K562 (cell line): ENCODE measurements at regions not wholly inside any gene's neighbourhood (a gene's known extent, or its start where the extent isn't known, plus 50 kb on each side); places are given as distances from the start of the nearest gene placed in this dataset.

Experiments
- ATAC-seq: fragments of 200-7000 bp; cut with Tn5 transposase; 3 replicates; pipeline ENCODE4 v1.9.1; 2020; ENCODE audit warnings: moderate library complexity
- BruUV-seq: library from RNA; stranded (reverse); fragments of 400-500 nt; replicated peaks from 2 replicates; lab custom pipeline; 2021; lab: Mats Ljungman, UMichigan
- CTCF ChIA-PET: fragments of 300-600 bp; formaldehyde crosslinking; extraction: SDS; loops from one replicate; lab custom pipeline; 2021; ENCODE audit warnings: low intra/inter-chr PET ratio; lab: Yijun Ruan, JAX
- POLR2A ChIA-PET: fragments of 300-600, 350-650 bp; sonication (Branson Sonifier 250); formaldehyde crosslinking; extraction: SDS; loops from one replicate; lab custom pipeline; 2021; ENCODE audit warnings: antibody characterized with exemption, inconsistent platforms; lab: Yijun Ruan, JAX
- DNase-seq, 4 experiments: peaks; one replicate each; pipeline versions ENCODE4 v3.0.0 to v3.0.0-alpha.2; 2011 to 2018; ENCODE audit warnings: low spot score in 3 of 4, mixed read lengths in 3 of 4; ENCODE audit errors: extremely low read depth in 1 of 4
- FAIRE-seq: peaks from 2 replicates; lab custom pipeline; 2011; peaks lifted over from hg19 to GRCh38; lab: Jason Lieb, UNC
- H2AFZ ChIP-seq: 2 replicates; pipeline ENCODE4 v1.6.0; 2011; ENCODE audit warnings: low read depth, low read length, control low read depth, inconsistent platforms
- H3K27ac ChIP-seq: fragments of 200-600 bp; 3 replicates; pipeline ENCODE4 v1.8.0; 2011; ENCODE audit warnings: low read depth, mild to moderate bottlenecking, control low read depth, inconsistent platforms, low read length, moderate library complexity, mixed read lengths; ENCODE audit errors: extremely low read depth
- H3K27me3 ChIP-seq, 2 experiments: fragments of 300-600 bp in 1 of 2; 2 replicates in 1 of 2; 3 replicates in 1 of 2; pipeline versions ENCODE4 v1.6.0 to v1.8.0; 2011; ENCODE audit warnings: inconsistent platforms in 2 of 2, low read length in 2 of 2, mild to moderate bottlenecking in 1 of 2, mixed read lengths in 1 of 2, moderate library complexity in 1 of 2; ENCODE audit not compliant: control insufficient read depth in 2 of 2, insufficient read depth in 2 of 2
- H3K36me3 ChIP-seq: fragments of 300-600 bp; 3 replicates; pipeline ENCODE4 v1.8.0; 2011; ENCODE audit warnings: mild to moderate bottlenecking, low read length, inconsistent platforms; ENCODE audit not compliant: control insufficient read depth, insufficient read depth
- H3K4me1 ChIP-seq, 2 experiments: fragments of 200-600 bp in 1 of 2; replicated peaks in 1 of 2; 2 replicates in 1 of 2; 3 replicates in 1 of 2; pipeline versions ENCODE4 v1.5.1 to v1.8.0; 2011; ENCODE audit warnings: inconsistent platforms in 2 of 2, low read length in 2 of 2, mild to moderate bottlenecking in 1 of 2, mixed read lengths in 1 of 2, moderate library complexity in 1 of 2; ENCODE audit not compliant: control insufficient read depth in 2 of 2, insufficient read depth in 2 of 2
- H3K4me2 ChIP-seq: 2 replicates; pipeline ENCODE4 v1.6.1; 2011; ENCODE audit warnings: low read length, control low read depth, inconsistent platforms, mixed read lengths; ENCODE audit not compliant: insufficient read depth
- H3K4me3 ChIP-seq: fragments of 200-600 bp; sonication (generic), shearing (Covaris generic); 2 replicates; pipeline ENCODE4 v1.5.1; 2016; ENCODE audit warnings: control low read depth, inconsistent platforms
- H3K79me2 ChIP-seq: fragments of 200-600 bp; 3 replicates; pipeline ENCODE4 v1.8.0; 2011; ENCODE audit warnings: low read length, inconsistent platforms; ENCODE audit not compliant: control insufficient read depth, insufficient read depth
- H3K9ac ChIP-seq, 2 experiments: 2 replicates each; pipeline versions ENCODE4 v1.6.0 to v1.6.1; 2011; ENCODE audit warnings: low read depth in 2 of 2, low read length in 2 of 2, control low read depth in 1 of 2, inconsistent platforms in 1 of 2, mild to moderate bottlenecking in 1 of 2, mixed read lengths in 1 of 2; ENCODE audit not compliant: insufficient read depth in 1 of 2
- H3K9me1 ChIP-seq: one replicate; pipeline ENCODE4 v1.6.0; 2011; ENCODE audit warnings: inconsistent platforms, mild to moderate bottlenecking, low read length, moderate library complexity; ENCODE audit not compliant: control insufficient read depth, insufficient read depth
- H3K9me3 ChIP-seq: replicated peaks from 2 replicates; pipeline ENCODE4 v1.5.1; 2011; ENCODE audit warnings: low read depth, low read length, inconsistent platforms; ENCODE audit not compliant: control insufficient read depth, insufficient read depth
- H4K20me1 ChIP-seq: replicated peaks from 2 replicates; pipeline ENCODE4 v1.6.1; 2011; ENCODE audit warnings: low read length, inconsistent platforms, mixed read lengths; ENCODE audit not compliant: control insufficient read depth, insufficient read depth
- CBX8 ChIP-seq: fragments of 200-600 bp; sonication (generic); IDR thresholded peaks from 2 replicates; pipeline ENCODE4 v1.6.1; 2012; ENCODE audit warnings: borderline replicate concordance, mixed run types, low read depth, mild to moderate bottlenecking, moderate library complexity, mixed read lengths, low read length, control low read depth, inconsistent platforms; ENCODE audit not compliant: poor library complexity, severe bottlenecking; ENCODE audit errors: extremely low read depth
- FOXO4 ChIP-seq: fragments of 450-650 bp; formaldehyde crosslinking; IDR thresholded peaks from 2 replicates; pipeline ENCODE4 v1.4.0; 2020; ENCODE audit warnings: mild to moderate bottlenecking, moderate library complexity
- HCFC1 ChIP-seq: IDR thresholded peaks from 2 replicates; pipeline ENCODE4 v1.6.1; 2012; ENCODE audit warnings: low read depth, low read length, improper control_type of control experiment
- LCOR ChIP-seq: sonication (generic); formaldehyde crosslinking; IDR thresholded peaks from 2 replicates; pipeline ENCODE4 v1.8.0; 2022; ENCODE audit warnings: mild to moderate bottlenecking, missing genetic modification reagents
- MYNN ChIP-seq, 2 experiments: sonication (generic); formaldehyde crosslinking in 1 of 2; IDR thresholded peaks; 2 replicates each; pipeline versions ENCODE4 v1.5.0 to v1.6.1; 2016 to 2020; ENCODE audit warnings: antibody characterized with exemption in 1 of 2, missing genetic modification reagents in 1 of 2
- PHB2 ChIP-seq: fragments of 450-650 bp; IDR thresholded peaks from 2 replicates; pipeline ENCODE4 v1.6.1; 2017; ENCODE audit warnings: low read depth
- PTTG1 ChIP-seq: fragments of 450-650 bp; IDR thresholded peaks from 2 replicates; pipeline ENCODE4 v1.6.1; 2016; ENCODE audit warnings: low read depth, mild to moderate bottlenecking, missing genetic modification characterization, missing compliant biosample characterization
- ZC3H4 ChIP-seq: sonication (generic); formaldehyde crosslinking; IDR thresholded peaks from 2 replicates; pipeline ENCODE4 v1.9.0; 2021; ENCODE audit warnings: missing genetic modification reagents, borderline replicate concordance
- ZEB2 ChIP-seq: fragments of 450-650 bp; IDR thresholded peaks from 2 replicates; pipeline ENCODE4 v1.6.1; 2016
- ZFPM2 ChIP-seq: fragments of 250-450 bp; sonication (Bioruptor Pico); IDR thresholded peaks from 2 replicates; pipeline ENCODE4 v1.5.1; 2022; ENCODE audit warnings: mild to moderate bottlenecking
- ZNF277 ChIP-seq: fragments of 250-450 bp; sonication (Bioruptor Pico); IDR thresholded peaks from 2 replicates; pipeline ENCODE4 v1.8.0; 2022; ENCODE audit warnings: inconsistent platforms, mild to moderate bottlenecking, moderate library complexity, borderline replicate concordance
- ZNF444 ChIP-seq: fragments of 250-450 bp; sonication (Bioruptor Pico); IDR thresholded peaks from 2 replicates; pipeline ENCODE4 v1.4.0; 2020; ENCODE audit warnings: mild to moderate bottlenecking, moderate library complexity
- ZNF764 ChIP-seq: fragments of 250-450 bp; sonication (Bioruptor Pico); IDR thresholded peaks from 2 replicates; pipeline ENCODE4 v1.4.0; 2020; ENCODE audit warnings: low read depth, mild to moderate bottlenecking, moderate library complexity
- ZNF778 ChIP-seq: fragments of 450-650 bp; formaldehyde crosslinking; IDR thresholded peaks from 2 replicates; pipeline ENCODE4 v1.4.0; 2020; ENCODE audit warnings: mild to moderate bottlenecking, moderate library complexity
- ZSCAN29 ChIP-seq: fragments of 450-650 bp; IDR thresholded peaks from 2 replicates; pipeline ENCODE4 v1.6.1; 2017
- WGBS: fragments of 100-300 bp; shearing (Covaris generic); methylation state at CpG from one replicate; pipeline ENCODE4 v1.1.6; 2016; ENCODE audit warnings: low coverage, mixed read lengths; ENCODE audit not compliant: insufficient coverage; ENCODE audit errors: missing lambda C conversion rate; 5-methylcytosine and 5-hydroxymethylcytosine counted together
- in situ Hi-C: fragments of 300-500 bp; cut with MboI; formaldehyde crosslinking; loops from 4 replicates; pipeline ENCODE4 v1.15.0; 2018; ENCODE audit warnings: inconsistent platforms, mixed read lengths
- intact Hi-C: fragments of 100-400 bp; cut with micrococcal nuclease; formaldehyde crosslinking; loops from 2 replicates; pipeline ENCODE4 v1.14.2; 2022

GRCh38 chr4:180541678-180542077, 1701.5 kb upstream of the TENM3 start:
- BruUV-seq = no TSS peak
- no peak for FAIRE-seq
- TF ChIP-seq ZC3H4 (CRISPR knock-in tag) = no peak
- TF ChIP-seq, all 486 proteins: peak for 0
- Histone ChIP-seq H3K9me3 (no peaks in the 10 kb centered on the region), H3K9me1 (no peaks in the 10 kb centered on the region), H4K20me1 (no peaks in the 10 kb centered on the region), H3K4me3 (no peak overlapping the region), H3K79me2 (no peaks in the 10 kb centered on the region), H3K36me3 (no peaks in the 10 kb centered on the region), H3K27ac (no peak overlapping the region), H3K4me2 (no peak overlapping the region), H3K27me3 (no peaks in the 10 kb centered on the region), H2AFZ (no peak overlapping the region), H3K4me1 (no peaks in the 10 kb centered on the region), H3K9ac (no peak overlapping the region)
- intact Hi-C loops (no loop called here), in situ Hi-C loops (no loop called here)
- DNase-seq (no peak), ATAC-seq (no peak)
- ChIA-PET CTCF (no interaction called here), POLR2A (no interaction called here)

GRCh38 chr4:180542445-180543100, 1700.6 kb upstream of the TENM3 start:
- CTCF ChIA-PET = no interaction called here
- TF ChIP-seq ZFPM2 (CRISPR knock-in tag) (no peak), ZNF778 (CRISPR knock-in tag) (no peak), ZSCAN29 (no peak), MYNN (IDR thresholded peaks at IDR 0.05) (no peak), MYNN (CRISPR knock-in tag; IDR thresholded peaks at IDR 0.05) (no peak), ZEB2 (no peak), PTTG1 (tag) (no peak), ZNF444 (CRISPR knock-in tag) (no peak), FOXO4 (no peak), ZNF277 (CRISPR knock-in tag) (no peak), LCOR (no peak), PHB2 (no peak), CBX8 (no peak), ZNF764 (CRISPR knock-in tag) (no peak), HCFC1 (no peak)

More at GRCh38 chr4:180542445-180543100, 1700.6 kb upstream of the TENM3 start:
- Histone ChIP-seq H3K9me1 (no peaks in the 10 kb centered on the region), H3K4me1 (no peaks in the 10 kb centered on the region), H4K20me1 (no peaks in the 10 kb centered on the region), H3K9ac (no peak overlapping the region), H2AFZ (no peak overlapping the region), H3K79me2 (no peaks in the 10 kb centered on the region), H3K27ac (no peak overlapping the region), H3K4me3 (no peak overlapping the region), H3K4me2 (no peak overlapping the region), H3K27me3 (no peaks in the 10 kb centered on the region), H3K9me3 (no peaks in the 10 kb centered on the region), H3K36me3 (no peaks in the 10 kb centered on the region)
- FAIRE-seq (no peak), ATAC-seq (no peak), DNase-seq (no peak)
- POLR2A ChIA-PET = no interaction called here
- no TSS peak for BruUV-seq
- 0% methylated on average over 5 of the region's 5 CpGs for WGBS
- in situ Hi-C loops (no loop called here), intact Hi-C loops (no loop called here)
